GM23338 (cell line): ENCODE measurements at regions not wholly inside any gene's neighbourhood (a gene's known extent, or its start where the extent isn't known, plus 50 kb on each side); places are given as distances from the start of the nearest gene placed in this dataset.

ENCODE experiments used
- ATAC-seq: fragments of 200-7000 bp; cut with Tn5 transposase; 3 replicates; pipeline ENCODE4 v1.9.1; 2020
- DNase-seq: peaks from one replicate; pipeline ENCODE4 v3.0.0-alpha.2; 2015; ENCODE audit warnings: low spot score
- H2AFZ ChIP-seq: fragments of 200-600 bp; sonication (generic); 2 replicates; pipeline ENCODE4 v1.8.0; 2016; ENCODE audit warnings: antibody characterized with exemption, mild to moderate bottlenecking, moderate library complexity
- H3F3A ChIP-seq: fragments of 200-600 bp; sonication (generic); replicated peaks from 2 replicates; pipeline ENCODE4 v1.8.0; 2017; ENCODE audit warnings: antibody characterized with exemption, mixed run types, low read depth
- H3K27ac ChIP-seq: fragments of 200-600 bp; sonication (generic); 2 replicates; pipeline ENCODE4 v1.6.1; 2016; ENCODE audit warnings: low read depth
- H3K27me3 ChIP-seq: fragments of 200-600 bp; sonication (generic); 2 replicates; pipeline ENCODE4 v1.8.0; 2016; ENCODE audit warnings: mild to moderate bottlenecking, mixed run types, moderate library complexity; ENCODE audit not compliant: insufficient read depth
- H3K36me3 ChIP-seq: fragments of 200-600 bp; sonication (generic); 2 replicates; pipeline ENCODE4 v1.8.0; 2016; ENCODE audit warnings: mild to moderate bottlenecking; ENCODE audit not compliant: insufficient read depth
- H3K4me1 ChIP-seq: fragments of 200-600 bp; sonication (generic); 2 replicates; pipeline ENCODE4 v1.8.0; 2016; ENCODE audit warnings: mild to moderate bottlenecking, moderate library complexity; ENCODE audit not compliant: insufficient read depth
- H3K4me2 ChIP-seq: fragments of 200-600 bp; sonication (generic); 2 replicates; pipeline ENCODE4 v1.7.1; 2017; ENCODE audit warnings: mixed run types
- H3K4me3 ChIP-seq: fragments of 200-600 bp; sonication (generic); 2 replicates; pipeline ENCODE4 v1.6.1; 2016; ENCODE audit warnings: mixed run types
- H3K79me2 ChIP-seq: fragments of 200-600 bp; sonication (generic); replicated peaks from 2 replicates; pipeline ENCODE4 v1.8.0; 2017; ENCODE audit warnings: mild to moderate bottlenecking; ENCODE audit not compliant: insufficient read depth
- H3K9me2 ChIP-seq: fragments of 200-600 bp; sonication (generic); 2 replicates; pipeline ENCODE4 v1.8.0; 2017; ENCODE audit not compliant: insufficient read depth
- H4K20me1 ChIP-seq: fragments of 200-600 bp; sonication (generic); replicated peaks from 2 replicates; pipeline ENCODE4 v1.8.0; 2017; ENCODE audit warnings: mild to moderate bottlenecking; ENCODE audit not compliant: insufficient read depth
- H3K27ac Mint-ChIP-seq: 2 replicates; pipeline ENCODE4 v1.8.0; 2020; ENCODE audit warnings: inconsistent platforms, mild to moderate bottlenecking, moderate library complexity, mixed read lengths
- H3K27me3 Mint-ChIP-seq: 3 replicates; pipeline ENCODE4 v1.8.0; 2022; ENCODE audit warnings: low read depth, mild to moderate bottlenecking, moderate library complexity, mixed read lengths, inconsistent platforms; ENCODE audit not compliant: insufficient read depth, poor library complexity
- H3K36me3 Mint-ChIP-seq: 3 replicates; pipeline ENCODE4 v1.8.0; 2021; ENCODE audit warnings: low read depth, mild to moderate bottlenecking, inconsistent platforms, moderate library complexity, mixed read lengths
- H3K4me1 Mint-ChIP-seq: 3 replicates; pipeline ENCODE4 v1.8.0; 2020; ENCODE audit warnings: mild to moderate bottlenecking, inconsistent platforms, mixed read lengths
- H3K4me3 Mint-ChIP-seq: 3 replicates; pipeline ENCODE4 v1.8.0; 2021; ENCODE audit warnings: moderate library complexity, mild to moderate bottlenecking, inconsistent platforms, mixed read lengths
- H3K9me3 Mint-ChIP-seq: 3 replicates; pipeline ENCODE4 v1.8.0; 2020; ENCODE audit warnings: moderate library complexity, mild to moderate bottlenecking, inconsistent platforms, mixed read lengths
- CREB1 ChIP-seq: fragments of 250-450 bp; sonication (Bioruptor Pico); IDR thresholded peaks from 2 replicates; pipeline ENCODE4 v1.5.0; 2020; ENCODE audit warnings: low read depth, mild to moderate bottlenecking, moderate library complexity
- EZH2 ChIP-seq: fragments of 200-600 bp; sonication (generic); IDR thresholded peaks from one replicate; pipeline ENCODE4 v1.8.0; 2017; ENCODE audit warnings: antibody characterized with exemption, mild to moderate bottlenecking, low read depth; ENCODE audit not compliant: unreplicated experiment
- JUNB ChIP-seq: IDR thresholded peaks from one replicate; pipeline ENCODE4 v1.6.1; 2016; ENCODE audit warnings: antibody characterized with exemption; ENCODE audit not compliant: unreplicated experiment
- NANOG ChIP-seq: IDR thresholded peaks from 2 replicates; pipeline ENCODE4 v1.6.1; 2016; ENCODE audit warnings: antibody characterized with exemption, borderline replicate concordance
- POLR2AphosphoS5 ChIP-seq: IDR thresholded peaks from 2 replicates; pipeline ENCODE4 v1.6.1; 2016; ENCODE audit warnings: antibody characterized with exemption, low read depth
- STAT1 ChIP-seq: IDR thresholded peaks from one replicate; pipeline ENCODE4 v1.6.1; 2016; ENCODE audit warnings: antibody characterized with exemption; ENCODE audit not compliant: unreplicated experiment
- ZNF114 ChIP-seq: fragments of 250-450 bp; sonication (Bioruptor Pico); IDR thresholded peaks from 2 replicates; pipeline ENCODE4 v1.5.0; 2020; ENCODE audit warnings: mild to moderate bottlenecking, moderate library complexity
- ZNF331 ChIP-seq: fragments of 250-450 bp; sonication (Bioruptor Pico); IDR thresholded peaks from 2 replicates; pipeline ENCODE4 v1.5.0; 2020; ENCODE audit warnings: low read depth, mild to moderate bottlenecking, moderate library complexity
- TF ChIP-seq, protein P1 (sequence below): IDR thresholded peaks from 2 replicates; pipeline ENCODE4 v1.6.1; 2016; ENCODE audit warnings: antibody characterized with exemption
- TF ChIP-seq, protein P2 (sequence below): fragments of 250-450 bp; sonication (Bioruptor Pico); IDR thresholded peaks from 2 replicates; pipeline ENCODE4 v1.5.0; 2020; ENCODE audit warnings: mild to moderate bottlenecking, moderate library complexity

DNA sequence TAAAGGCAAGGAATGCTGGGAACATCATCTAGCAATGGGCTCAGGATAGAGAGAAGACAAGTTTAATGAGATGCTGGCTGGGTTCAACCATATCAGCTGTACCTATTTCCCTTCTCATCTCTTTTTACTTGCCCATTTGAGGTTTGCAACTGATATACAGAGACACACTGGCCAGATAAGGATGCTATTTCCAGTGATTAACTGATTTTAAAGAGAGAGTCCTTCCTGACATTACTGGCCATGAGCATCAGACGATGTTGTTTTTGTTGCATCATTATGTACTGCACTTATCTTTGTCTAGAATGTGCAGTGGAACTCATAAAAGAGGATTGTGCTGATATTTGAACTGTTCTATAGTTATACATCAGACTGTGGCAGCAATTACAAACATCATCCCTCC, 252.7 kb downstream of the BTBD3 start (continued):
- TF ChIP-seq JUNB (no peak), ZNF331 (CRISPR knock-in tag) (no peak), STAT1 (no peak), ZNF114 (CRISPR knock-in tag) (no peak), POLR2AphosphoS5 (no peak)
- TF ChIP-seq, protein P1, sequence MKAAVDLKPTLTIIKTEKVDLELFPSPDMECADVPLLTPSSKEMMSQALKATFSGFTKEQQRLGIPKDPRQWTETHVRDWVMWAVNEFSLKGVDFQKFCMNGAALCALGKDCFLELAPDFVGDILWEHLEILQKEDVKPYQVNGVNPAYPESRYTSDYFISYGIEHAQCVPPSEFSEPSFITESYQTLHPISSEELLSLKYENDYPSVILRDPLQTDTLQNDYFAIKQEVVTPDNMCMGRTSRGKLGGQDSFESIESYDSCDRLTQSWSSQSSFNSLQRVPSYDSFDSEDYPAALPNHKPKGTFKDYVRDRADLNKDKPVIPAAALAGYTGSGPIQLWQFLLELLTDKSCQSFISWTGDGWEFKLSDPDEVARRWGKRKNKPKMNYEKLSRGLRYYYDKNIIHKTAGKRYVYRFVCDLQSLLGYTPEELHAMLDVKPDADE, result no peak

DNA sequence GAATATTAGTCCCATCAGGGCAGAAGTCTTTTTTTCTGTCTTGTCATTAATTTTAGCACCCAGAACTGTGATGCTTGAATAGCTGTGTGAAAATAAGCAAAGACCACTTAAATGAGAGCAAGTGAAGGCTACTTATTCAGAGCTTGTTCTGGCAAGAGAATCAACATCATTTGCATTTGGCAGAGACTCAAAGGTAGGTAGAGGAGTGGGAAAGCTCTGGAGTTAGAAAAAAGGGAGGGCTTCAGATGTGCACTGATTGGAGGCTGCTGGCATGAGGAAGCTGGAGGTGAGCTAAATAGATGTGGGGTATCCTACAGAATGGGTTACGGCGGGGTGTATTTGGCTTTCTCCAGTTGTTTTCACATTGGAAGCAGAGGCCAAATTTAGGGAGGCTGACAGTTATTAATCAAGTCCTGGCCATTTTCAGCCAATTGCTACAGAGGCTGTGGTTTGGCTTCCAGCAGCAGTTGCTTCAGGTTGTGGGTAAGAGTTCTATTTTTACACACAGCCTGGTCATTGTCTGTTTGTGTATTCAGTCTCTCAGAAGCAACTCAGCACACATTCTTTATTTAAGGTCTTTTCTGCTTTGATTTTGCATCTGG, 254.3 kb downstream of the BTBD3 start:
- no peak overlapping the region for H3K4me3 Mint-ChIP-seq
- H3K4me1 Mint-ChIP-seq, result peaks cover 7% of the 10 kb centered on the region
- ATAC-seq (no peak), DNase-seq (peak; percentile 5)
- H2AFZ ChIP-seq, result peak overlapping the region; percentile 16; the same call in 1 of the 2 replicates
- no peaks in the 10 kb centered on the region for H3K27me3 ChIP-seq
- no peaks in the 10 kb centered on the region for H3F3A ChIP-seq
- H3K9me3 Mint-ChIP-seq, result peaks cover 20% of the 10 kb centered on the region
- H3K36me3 Mint-ChIP-seq, result 0 out of 3 replicates have a peak, but pooled peaks cover 5% of the 10 kb centered on the region
- H3K9me2 ChIP-seq, result no peaks in the 10 kb centered on the region
- no peaks in the 10 kb centered on the region for H3K79me2 ChIP-seq
- no peak overlapping the region for H3K4me3 ChIP-seq
- H3K4me2 ChIP-seq, result no peak overlapping the region
- no peaks in the 10 kb centered on the region for H4K20me1 ChIP-seq
- no peak overlapping the region for H3K27ac Mint-ChIP-seq
- no peak overlapping the region for H3K27ac ChIP-seq
- TF ChIP-seq CREB1 (no peak), EZH2 (no peak), POLR2AphosphoS5 (no peak), NANOG (no peak)
- H3K27me3 Mint-ChIP-seq, result no peaks in the 10 kb centered on the region
- H3K36me3 ChIP-seq, result no peaks in the 10 kb centered on the region
- 0 out of 2 replicates have a peak, but pooled peaks cover 7% of the 10 kb centered on the region for H3K4me1 ChIP-seq

DNA sequence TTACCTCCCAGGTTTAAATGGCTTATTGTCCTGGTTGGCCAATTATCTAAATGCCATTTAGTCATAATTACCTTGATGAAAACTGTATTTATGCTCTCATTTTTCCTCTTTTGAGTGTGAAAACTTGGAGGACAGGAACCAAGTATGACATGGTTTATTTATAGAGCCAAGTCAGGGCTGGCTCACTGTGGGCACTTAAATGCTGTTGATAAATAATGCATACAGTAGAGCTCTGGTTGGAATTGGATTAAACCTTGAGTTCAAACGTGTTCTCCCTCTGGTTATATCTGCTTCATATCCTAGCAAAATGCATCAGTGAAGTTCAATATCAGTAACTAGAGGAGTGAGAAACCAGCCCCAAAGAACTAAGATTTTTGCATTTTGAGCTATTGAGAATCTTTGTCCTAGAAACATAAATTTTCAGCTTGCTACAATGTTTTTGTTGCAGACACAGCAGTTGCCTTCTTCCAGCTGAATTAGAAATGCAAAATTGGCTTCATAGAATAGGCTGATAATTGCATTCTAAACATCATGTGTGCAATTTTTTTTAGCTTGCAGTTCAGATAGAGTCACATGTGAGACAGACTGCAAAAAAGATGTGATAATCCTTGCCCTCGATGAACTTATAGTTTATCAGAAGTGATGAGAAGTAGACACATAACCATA, 255.8 kb downstream of the BTBD3 start:
- H3K27ac ChIP-seq, result no peak overlapping the region

More for the DNA sequence above, 255.8 kb downstream of the BTBD3 start:
- no peak overlapping the region for H3K4me3 Mint-ChIP-seq
- no peaks in the 10 kb centered on the region for H3K36me3 ChIP-seq
- no peaks in the 10 kb centered on the region for H3K27me3 ChIP-seq
- DNase-seq, result no peak
- H3K4me1 Mint-ChIP-seq, result peaks cover 7% of the 10 kb centered on the region
- H3K4me2 ChIP-seq, result no peak overlapping the region
- no peak for ATAC-seq
- no peak overlapping the region for H3K4me3 ChIP-seq
- peaks cover 7% of the 10 kb centered on the region for H3K9me3 Mint-ChIP-seq
- no peaks in the 10 kb centered on the region for H4K20me1 ChIP-seq
- H3K27ac Mint-ChIP-seq, result no peak overlapping the region
- no peaks in the 10 kb centered on the region for H3F3A ChIP-seq
- H3K9me2 ChIP-seq, result no peaks in the 10 kb centered on the region
- H3K36me3 Mint-ChIP-seq, result 0 out of 3 replicates have a peak, but pooled peaks cover under 1% of the 10 kb centered on the region
- no peak overlapping the region for H2AFZ ChIP-seq
- H3K27me3 Mint-ChIP-seq, result no peaks in the 10 kb centered on the region
- no peaks in the 10 kb centered on the region for H3K79me2 ChIP-seq
- 0 out of 2 replicates have a peak, but pooled peaks cover 7% of the 10 kb centered on the region for H3K4me1 ChIP-seq
- TF ChIP-seq EZH2, result no peak
- TF ChIP-seq, protein P2, sequence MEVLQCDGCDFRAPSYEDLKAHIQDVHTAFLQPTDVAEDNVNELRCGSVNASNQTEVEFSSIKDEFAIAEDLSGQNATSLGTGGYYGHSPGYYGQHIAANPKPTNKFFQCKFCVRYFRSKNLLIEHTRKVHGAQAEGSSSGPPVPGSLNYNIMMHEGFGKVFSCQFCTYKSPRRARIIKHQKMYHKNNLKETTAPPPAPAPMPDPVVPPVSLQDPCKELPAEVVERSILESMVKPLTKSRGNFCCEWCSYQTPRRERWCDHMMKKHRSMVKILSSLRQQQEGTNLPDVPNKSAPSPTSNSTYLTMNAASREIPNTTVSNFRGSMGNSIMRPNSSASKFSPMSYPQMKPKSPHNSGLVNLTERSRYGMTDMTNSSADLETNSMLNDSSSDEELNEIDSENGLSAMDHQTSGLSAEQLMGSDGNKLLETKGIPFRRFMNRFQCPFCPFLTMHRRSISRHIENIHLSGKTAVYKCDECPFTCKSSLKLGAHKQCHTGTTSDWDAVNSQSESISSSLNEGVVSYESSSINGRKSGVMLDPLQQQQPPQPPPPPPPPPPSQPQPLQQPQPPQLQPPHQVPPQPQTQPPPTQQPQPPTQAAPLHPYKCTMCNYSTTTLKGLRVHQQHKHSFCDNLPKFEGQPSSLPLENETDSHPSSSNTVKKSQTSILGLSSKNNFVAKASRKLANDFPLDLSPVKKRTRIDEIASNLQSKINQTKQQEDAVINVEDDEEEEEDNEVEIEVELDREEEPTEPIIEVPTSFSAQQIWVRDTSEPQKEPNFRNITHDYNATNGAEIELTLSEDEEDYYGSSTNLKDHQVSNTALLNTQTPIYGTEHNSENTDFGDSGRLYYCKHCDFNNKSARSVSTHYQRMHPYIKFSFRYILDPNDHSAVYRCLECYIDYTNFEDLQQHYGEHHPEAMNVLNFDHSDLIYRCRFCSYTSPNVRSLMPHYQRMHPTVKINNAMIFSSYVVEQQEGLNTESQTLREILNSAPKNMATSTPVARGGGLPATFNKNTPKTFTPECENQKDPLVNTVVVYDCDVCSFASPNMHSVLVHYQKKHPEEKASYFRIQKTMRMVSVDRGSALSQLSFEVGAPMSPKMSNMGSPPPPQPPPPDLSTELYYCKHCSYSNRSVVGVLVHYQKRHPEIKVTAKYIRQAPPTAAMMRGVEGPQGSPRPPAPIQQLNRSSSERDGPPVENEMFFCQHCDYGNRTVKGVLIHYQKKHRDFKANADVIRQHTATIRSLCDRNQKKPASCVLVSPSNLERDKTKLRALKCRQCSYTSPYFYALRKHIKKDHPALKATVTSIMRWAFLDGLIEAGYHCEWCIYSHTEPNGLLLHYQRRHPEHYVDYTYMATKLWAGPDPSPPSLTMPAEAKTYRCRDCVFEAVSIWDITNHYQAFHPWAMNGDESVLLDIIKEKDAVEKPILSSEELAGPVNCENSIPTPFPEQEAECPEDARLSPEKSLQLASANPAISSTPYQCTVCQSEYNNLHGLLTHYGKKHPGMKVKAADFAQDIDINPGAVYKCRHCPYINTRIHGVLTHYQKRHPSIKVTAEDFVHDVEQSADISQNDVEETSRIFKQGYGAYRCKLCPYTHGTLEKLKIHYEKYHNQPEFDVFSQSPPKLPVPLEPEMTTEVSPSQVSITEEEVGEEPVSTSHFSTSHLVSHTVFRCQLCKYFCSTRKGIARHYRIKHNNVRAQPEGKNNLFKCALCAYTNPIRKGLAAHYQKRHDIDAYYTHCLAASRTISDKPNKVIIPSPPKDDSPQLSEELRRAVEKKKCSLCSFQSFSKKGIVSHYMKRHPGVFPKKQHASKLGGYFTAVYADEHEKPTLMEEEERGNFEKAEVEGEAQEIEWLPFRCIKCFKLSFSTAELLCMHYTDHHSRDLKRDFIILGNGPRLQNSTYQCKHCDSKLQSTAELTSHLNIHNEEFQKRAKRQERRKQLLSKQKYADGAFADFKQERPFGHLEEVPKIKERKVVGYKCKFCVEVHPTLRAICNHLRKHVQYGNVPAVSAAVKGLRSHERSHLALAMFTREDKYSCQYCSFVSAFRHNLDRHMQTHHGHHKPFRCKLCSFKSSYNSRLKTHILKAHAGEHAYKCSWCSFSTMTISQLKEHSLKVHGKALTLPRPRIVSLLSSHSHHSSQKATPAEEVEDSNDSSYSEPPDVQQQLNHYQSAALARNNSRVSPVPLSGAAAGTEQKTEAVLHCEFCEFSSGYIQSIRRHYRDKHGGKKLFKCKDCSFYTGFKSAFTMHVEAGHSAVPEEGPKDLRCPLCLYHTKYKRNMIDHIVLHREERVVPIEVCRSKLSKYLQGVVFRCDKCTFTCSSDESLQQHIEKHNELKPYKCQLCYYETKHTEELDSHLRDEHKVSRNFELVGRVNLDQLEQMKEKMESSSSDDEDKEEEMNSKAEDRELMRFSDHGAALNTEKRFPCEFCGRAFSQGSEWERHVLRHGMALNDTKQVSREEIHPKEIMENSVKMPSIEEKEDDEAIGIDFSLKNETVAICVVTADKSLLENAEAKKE (CRISPR knock-in tag), result no peak
